HG02943 (cell line): ENCODE measurements at regions not wholly inside any gene's neighbourhood (a gene's known extent, or its start where the extent isn't known, plus 50 kb on each side); places are given as distances from the start of the nearest gene placed in this dataset.
"Not testable (repeated sequence)": the region's sequence is repeated elsewhere in the genome, so short reads cannot be mapped to it uniquely, and the experiment has no call there.

Source experiments
- ATAC-seq: cut with Tn5 transposase; IDR thresholded peaks from one replicate; pipeline ENCODE4 v1.9.1; 2021; ENCODE audit warnings: mild to moderate bottlenecking, low read depth, moderate library complexity; ENCODE audit not compliant: unreplicated experiment

DNA sequence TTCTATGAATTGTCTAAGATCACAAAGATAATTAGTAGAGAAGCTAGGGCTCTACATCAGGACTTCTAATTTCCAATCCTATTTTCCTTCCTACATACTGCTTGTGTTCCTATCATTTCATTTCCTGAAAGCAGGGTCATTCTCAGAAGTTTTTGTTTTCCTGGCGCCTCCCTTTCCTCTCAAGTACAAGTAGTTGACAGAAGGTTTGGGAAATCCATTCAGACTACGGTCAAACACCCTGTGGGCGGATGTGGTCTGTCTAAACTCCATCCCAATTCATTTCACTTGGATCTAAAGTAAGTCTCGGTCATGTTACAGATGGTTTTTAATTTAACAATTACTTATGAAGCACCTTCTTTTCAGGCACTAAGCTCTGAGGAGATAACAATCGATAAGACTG lies 221.4 kb downstream of the MTERF1 start:
- ATAC-seq: no peak

DNA sequence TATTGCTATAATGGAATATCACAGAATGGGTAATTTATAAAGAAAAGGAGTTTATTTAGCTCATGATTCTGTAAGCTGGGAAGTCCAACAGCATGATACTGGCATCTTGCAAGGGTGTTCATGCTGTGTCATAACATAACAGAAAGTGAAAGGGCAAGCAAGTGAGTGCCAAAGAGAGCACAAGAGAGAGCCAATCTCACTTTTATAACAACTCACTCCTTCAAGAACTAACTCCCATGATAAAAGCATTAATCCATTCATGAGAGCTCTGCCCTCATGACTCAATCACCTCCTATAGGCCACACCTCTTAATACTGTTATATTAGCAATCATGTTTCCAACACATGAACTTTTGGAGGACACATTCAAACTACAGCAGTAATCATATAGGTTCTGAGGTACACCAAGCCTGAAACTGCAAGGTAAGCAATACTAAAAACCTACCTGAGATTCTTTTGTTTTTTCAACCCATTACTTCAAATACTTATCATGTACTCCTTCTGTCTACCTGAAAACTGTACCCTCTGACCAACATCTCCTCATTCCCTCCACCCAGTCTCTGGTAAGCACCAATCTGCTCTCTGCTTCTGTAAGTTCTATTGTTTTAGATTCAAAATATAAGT lies 219.7 kb downstream of the MTERF1 start:
- no peak for ATAC-seq

DNA sequence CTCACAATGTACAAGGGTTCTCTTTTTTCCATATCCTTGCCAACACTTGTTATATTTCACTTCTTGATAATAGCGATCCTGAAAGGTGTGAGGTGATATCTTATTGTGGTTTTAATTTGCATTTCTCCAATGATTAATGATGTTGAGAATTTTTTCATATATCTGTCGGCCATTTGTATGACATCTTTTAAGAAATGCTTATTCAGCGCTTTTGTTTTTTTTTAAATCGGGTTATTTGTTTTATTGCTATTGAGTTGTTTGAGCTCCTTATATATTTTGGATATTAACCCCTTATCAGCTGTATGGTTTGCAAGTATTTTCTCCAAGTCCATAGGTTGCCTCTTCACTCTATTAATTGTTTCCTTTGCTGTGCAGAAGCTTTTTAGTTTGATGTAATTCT lies 218.8 kb downstream of the MTERF1 start:
- ATAC-seq: no peak

DNA sequence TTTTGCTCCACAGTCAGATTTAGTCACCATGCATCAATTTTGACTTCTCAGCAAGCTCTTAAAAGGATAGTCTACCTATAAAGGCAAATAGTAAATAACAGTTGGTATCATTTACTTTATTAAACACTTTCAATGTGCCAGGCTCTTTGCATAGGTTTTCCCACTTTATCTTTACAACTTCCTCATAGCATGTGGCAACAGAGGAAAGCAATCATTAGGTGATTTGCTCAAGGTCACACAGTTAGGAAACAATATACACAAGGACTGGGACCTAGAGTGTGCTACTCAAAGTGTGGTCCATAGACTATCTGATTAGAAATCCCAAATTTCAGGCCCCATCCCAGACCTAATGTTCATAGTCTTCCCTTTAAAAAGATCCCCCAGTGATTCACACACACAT lies 212.3 kb downstream of the MTERF1 start:
- ATAC-seq: no peak

DNA sequence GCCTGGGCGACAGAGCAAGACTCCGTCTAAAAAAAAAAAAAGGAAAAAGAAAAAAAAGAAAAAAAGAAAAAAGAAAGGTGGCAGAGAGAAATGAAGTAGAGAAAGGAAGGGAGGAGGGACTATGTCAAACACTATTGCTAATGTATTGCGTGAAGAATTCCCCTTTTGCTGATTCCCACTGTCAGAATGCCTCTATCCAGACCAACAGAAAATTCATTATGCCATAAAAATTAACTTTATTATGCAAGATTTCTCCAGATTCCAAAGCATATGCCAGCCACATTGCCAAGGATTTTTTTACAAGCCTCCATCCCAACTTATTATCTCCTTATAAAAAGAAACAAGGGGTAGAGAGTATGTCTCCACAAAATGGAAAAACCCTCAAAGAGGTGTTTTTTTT lies 209.3 kb downstream of the MTERF1 start:
- ATAC-seq: no peak

DNA sequence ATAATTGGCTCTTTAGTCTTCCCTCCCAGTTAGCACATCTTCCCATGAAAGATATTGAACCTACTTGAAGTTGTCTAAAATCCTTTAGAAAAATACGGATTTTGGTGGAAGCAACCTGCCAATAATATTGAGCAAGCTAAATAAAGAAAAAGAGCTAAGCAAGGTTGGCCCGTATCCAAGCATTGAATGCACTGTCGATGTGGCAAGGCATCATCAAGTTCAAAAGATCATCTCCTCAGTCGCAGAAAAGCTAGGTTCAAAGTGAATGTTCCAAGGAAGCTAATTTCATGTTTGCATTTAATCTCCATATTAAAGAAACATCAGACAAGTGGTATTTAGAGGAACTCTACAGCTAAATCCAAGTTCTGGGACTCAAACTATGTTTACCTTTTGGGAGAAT lies 206.0 kb downstream of the MTERF1 start:
- no peak for ATAC-seq

DNA sequence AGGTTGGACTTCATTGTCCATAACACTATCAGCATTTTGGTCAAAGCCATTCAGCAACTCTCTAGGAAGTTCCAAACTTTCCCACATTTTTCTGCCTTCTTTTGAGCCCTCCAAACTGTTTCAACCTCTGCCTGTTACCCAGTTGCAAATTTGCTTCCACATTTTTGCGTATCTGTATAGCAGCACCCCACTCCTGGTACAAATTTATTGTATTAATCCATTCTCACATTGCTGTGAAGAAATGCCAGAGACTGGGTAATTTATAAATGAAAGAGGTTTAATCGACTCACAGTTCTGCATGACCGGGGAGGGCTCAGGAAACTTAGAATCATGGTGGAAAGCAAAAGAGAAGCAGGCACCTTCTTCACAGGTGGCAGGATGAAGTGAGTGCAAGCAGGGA lies 198.8 kb downstream of the MTERF1 start:
- ATAC-seq: no peak

DNA sequence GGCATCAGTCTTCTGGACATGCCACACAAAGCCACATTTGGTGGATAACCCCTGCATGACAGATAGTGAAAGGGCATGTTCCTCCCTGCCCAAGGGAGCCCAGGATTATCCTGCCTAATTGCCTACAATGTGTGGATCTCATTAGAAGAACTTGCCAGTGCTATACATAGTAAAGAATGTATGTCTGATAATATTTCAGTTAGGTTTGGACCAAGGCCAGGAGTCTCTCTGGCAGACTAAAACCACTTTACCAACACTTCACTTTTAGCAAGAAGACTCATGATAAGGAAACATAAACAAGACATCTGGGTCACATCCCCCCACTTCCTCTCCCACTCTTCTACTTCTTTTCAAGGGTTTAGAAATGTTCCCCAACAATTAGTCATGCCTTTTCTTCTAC lies 196.7 kb downstream of the MTERF1 start:
- no peak for ATAC-seq

DNA sequence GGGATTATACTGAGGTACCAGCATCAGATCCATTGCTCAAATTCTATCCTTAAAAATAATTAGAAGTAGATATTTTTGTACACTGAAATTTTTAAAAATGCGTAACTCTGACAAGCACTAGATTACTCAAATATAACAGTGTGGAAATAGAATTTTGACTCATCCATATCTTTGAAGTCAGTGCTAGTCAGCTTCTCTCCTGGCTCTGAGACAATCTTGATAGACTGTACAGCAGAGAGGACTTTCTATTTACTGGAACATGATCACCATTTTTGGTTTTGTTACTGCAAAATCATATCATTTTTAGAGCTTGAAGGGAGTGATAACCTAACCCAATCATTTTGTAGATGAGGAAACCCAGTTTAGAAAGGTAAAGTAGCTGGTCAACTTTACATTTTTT lies 195.0 kb downstream of the MTERF1 start:
- no peak for ATAC-seq

DNA sequence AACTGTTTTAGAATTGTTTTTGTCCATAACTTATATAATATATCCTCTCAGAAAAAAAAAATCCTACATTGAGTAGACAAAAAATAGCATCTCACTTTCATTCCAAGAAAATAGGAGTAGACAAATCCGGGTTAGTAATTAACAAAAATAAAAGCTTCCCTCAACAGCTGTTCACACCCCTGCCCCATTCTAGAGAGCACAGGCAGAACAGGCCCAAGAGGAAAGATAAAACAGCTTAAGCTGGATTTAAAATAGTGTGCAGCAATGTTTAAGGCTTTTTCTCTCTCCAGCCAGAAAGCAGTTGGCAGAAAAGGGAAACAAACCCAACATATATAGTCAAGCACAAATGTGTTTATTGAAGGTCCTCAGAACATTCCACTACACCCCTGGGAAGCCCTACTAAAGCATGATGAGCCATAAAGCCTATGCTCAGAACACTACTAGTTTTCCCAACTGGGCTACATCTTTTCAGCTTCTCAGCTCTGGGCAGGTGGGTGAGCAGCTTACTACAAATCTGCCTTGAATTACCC lies 189.9 kb downstream of the MTERF1 start:
- no peak for ATAC-seq

DNA sequence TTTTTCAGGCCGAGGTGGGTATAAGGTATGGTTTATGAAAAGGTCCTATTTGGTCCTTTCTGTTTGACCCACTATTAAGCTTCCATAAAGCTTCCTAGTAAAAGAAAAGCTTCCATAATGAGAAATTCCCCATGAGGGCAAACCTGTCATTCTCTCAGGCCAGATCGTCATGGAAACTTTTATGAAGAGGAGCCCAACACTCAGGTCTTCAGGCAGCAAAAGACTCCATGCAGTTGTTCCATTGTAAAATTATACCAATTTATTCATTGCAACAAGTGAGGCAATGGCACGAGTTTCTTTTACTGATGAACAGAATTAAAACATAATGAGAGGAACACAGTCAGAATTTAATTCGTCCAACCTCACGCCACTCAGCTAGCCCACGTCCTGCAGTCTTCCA lies 188.6 kb downstream of the MTERF1 start:
- no peak for ATAC-seq

DNA sequence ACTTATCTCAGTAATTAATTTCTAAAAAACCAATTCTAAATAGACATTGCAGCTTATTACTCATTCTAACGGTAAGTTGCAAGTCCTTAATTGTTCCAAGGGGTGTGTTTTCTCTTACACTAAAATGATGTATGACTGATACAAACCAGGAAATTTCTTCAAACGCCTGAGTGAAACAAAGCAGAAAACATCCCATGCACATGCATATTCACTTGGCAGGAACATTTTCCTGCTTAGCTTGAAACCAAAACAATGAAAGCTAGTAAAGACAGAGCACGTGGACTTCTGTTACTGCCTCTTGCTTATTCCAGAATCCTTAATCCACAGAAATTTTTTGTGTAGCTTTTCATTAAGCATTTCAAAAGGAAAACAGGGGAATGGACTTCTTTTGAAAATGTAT lies 187.7 kb downstream of the MTERF1 start:
- no peak for ATAC-seq

DNA sequence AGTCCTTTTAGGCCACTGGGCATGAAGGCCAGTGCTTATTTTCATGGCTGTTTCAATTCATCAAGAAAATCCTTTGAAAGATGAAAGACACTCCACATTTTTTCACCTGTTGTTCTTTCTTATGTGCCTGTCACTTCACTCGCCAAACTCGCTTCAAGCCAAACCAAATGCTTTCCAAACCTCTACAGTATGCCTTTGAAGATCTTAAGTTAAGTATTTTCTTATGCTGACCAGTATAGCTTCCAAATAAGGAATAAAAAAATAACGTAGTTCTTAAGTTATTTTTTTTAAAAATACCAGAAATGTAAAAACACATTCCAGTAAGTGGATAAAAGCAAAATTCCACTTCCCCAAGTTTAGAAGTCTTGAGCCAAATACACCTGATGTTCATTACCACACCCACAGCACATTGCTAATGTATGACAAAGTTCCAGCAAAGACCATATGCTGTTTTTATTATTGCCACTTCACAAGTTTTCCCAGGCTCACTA lies 186.1 kb downstream of the MTERF1 start:
- no peak for ATAC-seq

DNA sequence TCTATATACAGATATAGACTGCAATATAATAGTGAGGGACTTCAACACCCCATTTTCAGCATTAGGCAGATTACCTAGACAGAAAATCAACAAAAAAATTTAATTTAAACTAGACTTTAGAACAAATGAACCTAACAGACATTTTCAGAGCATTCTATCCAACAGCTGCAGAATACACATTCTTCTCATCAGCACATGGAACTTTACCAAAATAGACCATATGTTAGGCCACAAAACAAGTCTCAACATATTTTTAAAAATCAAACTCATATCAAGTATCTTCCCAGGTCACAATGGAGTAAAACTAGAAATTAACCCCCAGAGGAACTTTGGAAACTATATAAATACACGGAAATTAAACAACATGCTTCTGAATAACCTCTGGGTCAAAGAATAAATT lies 169.6 kb downstream of the MTERF1 start:
- ATAC-seq: no peak

DNA sequence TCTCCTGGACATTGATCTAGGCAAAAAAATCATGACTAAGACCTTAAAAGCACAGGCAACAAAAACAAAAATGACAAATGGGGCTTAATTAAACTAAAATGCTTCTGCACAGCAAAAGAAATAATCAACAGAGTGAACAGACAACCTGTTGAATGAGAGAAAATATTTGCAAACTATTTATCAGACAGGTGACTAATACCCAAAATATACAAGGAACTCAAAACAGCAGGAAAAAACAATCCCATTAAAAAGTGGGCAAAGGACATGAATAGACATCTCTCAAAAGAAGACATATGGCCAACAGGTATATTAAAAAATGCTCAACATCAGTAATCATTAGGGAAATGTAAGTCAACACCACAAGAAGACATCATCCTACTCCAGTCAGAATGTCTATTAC lies 166.8 kb downstream of the MTERF1 start:
- ATAC-seq: no peak

DNA sequence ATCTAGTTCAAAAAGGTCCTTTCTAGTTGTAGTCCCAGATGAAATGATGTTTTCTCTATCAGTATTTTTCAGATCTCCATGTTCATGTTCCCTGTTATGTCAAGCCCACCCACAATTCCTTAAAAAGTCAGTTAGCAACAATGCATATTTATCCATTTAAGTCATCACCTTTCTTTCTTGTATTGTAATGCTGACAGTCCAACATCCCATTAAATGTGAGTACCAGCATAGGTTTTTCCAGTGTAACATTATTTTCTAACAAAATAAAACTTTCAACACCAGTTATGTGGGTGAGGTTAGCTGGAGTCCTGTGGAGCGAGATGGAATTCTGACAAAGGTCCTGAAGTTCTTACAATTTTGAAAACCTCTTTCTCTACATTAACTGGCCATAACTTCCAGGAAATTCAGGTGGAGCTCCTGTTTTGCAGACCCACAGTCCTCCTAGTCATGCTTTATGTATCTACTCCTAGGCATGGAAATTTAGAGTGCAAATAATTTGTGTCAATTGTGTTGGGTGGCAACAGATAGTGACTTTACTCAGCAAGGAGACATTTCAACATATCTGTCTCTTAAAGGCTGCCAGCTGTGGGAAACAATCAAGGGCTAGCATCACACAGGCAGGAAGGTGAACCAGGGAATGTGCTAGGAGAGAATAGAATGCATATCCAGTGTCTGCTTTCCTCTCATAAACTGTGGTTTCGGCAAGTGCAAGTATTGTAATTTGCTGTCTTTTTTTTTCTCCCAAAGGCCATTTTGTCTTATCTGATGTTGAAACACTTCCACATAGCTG lies 162.6 kb downstream of the MTERF1 start:
- no peak for ATAC-seq

DNA sequence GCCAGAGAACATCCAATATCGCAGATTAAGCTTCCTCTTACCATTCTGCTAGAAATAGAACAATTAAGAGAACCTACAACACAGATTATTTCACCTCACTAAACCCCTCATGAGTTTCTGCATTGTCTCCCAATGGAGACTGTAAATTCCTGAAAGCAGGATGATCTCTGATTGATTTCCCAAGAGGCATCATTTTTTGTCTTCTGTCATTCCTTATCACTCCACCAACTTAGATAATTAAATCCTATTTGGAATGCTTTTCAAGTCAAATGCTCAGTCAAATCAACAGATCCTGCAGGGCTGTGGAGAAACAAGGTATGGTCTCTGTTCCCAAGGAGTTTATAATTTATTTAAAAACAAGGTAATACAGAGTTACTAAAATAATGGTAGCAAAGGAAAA lies 161.5 kb downstream of the MTERF1 start:
- ATAC-seq: no peak

DNA sequence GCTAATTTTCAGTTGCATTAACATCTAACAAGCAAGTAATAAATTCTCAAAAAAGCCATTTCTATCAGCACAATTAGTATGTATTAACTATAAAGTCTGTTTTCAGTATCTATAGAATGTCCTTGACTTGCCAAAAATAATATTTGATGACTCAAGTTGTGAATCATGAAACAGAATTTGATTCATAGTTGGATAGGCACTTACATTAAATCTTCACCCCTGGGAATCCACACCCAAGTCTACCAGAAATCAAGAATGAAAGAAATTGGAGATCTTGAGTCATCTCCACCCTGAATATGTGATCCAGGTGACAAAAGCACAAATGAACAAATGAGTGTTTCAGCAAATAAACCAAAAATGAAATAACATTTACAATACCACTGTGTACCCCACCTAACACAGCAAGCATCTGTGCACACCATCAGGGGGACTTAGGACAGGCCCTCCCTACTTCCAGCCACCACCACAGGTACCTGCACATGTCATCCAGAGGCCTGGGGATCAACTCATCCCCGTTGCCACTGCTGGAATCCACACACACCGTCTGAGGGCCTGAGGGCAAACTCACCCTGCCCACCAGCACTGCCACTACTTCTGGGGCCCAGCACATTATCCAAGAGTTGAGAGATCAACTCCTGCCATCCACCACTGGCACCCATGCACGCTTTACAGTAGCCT lies 160.1 kb downstream of the MTERF1 start:
- no peak for ATAC-seq

DNA sequence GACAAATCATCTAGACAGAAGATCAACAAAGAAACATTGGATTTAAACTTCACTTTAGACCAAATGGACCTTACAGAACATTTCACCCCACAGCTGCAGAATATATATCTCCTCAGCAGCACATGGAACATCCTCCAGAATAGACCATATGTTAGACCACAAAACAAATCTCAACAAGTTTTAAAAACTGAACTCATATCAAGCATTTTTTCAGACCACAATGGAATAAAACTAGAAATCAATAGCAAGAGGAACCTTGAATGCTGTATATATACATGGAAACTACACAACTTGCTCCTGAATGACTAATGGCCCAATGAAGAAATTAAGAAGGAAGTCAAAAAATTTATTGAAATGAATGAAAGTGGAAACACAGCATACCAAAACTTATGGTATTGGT lies 157.7 kb downstream of the MTERF1 start:
- no peak for ATAC-seq

DNA sequence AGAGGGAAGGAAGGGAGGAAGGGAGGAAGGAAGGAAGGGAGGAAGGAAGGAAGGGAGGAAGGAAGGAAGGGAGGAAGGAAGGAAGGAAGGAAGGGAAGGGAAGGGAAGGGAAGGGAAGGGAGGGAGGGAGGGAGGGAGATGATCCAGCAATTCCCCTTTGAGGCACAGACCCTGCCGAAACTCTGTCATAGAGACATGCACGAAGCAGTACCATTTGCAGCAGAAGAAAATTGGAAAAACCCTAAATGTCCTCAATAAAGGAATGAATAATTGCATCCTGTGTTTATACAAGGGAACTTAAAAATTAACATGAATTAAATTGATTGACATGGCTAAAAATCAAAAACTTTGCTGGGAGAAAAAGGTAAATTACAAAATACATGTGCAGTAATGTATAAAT lies 151.5 kb downstream of the MTERF1 start:
- ATAC-seq: not testable (repeated sequence)

DNA sequence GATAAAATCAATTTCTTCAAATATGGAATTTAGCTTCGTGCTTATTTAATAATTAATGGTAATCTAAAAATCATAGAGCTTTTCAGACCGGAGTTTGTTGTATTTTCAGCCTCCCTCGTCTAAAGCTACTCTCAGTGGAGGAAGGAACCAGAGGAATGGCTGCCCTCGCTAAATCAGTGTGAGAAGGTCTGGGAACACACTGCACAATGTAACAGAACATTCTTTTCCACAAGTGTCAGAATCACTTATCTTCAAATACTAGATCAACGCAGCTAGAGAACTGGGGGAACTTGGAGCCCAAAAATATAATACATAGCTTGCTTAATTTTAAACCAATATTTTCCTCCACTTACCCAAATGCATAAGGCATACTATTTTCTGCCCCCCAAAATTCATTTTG lies 148.5 kb downstream of the MTERF1 start:
- no peak for ATAC-seq
